Renal cortex interstitium (tissue), 11 donors: ENCODE measurements at regions not wholly inside any gene's neighbourhood (a gene's known extent, or its start where the extent isn't known, plus 50 kb on each side); places are given as distances from the start of the nearest gene placed in this dataset.
"Not testable (repeated sequence)": the region's sequence is repeated elsewhere in the genome, so short reads cannot be mapped to it uniquely, and the experiment has no call there.

Experiments used
- DNase-seq, 11 donors: peaks; one replicate each; pipeline ENCODE4 v3.0.0-alpha.2; 2013; ENCODE audit warnings: low read depth in 9 of 11, low spot score in 4 of 11; ENCODE audit errors: extremely low read depth in 1 of 11

DNA sequence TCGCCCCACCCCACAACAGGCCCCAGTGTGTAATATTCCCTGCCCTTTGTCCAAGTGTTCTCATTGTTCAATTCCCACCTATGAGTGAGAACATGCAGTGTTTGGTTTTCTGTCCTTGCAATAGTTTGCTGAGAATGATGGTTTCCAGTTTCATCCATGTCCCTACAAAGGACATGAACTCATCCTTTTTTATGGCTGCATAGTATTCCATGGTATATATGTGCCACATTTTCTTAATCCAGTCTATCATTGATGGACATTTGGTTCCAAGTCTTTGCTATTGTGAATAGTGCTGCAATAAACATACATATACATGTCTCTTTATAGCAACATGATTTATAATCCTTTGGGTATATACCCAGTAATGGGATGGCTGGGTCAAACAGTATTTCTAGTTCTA lies 132.7 kb downstream of the SNX10 start:
- DNase-seq: not testable (repeated sequence)

DNA sequence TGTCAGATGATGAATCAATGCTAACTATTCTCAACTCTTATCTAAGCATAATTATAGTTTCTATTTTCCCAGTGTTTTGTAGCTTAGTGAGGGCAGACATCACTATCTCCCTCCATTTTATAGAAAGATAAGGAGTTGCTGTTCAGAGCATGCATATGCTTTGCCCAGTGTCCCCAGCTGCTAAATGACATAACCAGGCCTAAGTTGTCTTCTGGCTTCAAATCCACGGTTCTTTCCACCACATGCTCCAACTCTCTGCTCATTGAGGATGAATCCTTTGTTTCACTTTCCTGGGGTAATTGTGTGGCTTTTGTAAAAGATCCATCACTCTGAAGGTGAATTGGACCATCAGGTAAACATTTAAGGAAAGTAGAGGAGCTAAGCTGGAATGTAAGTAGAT lies 134.0 kb downstream of the SNX10 start:
- DNase-seq: no peak

DNA sequence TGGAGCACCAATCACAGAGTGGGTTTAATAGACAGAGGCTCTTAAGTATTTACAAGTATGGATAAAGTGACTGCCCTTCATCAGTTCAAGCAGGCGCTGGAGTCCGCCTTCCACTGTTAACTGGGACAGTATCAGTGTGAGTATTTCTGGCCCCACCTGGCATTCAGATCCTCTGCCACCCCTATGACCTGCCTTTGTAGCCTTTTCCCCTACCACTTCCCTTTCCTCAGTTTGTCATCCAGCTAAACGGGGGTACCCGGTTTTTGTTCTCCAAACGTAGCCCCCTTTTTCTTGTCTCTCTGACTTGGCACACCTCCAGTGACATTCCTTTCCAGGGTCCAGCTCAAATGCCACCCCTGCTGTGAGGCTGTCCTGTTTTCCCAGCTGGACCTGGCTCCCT lies 134.4 kb downstream of the SNX10 start:
- no peak for DNase-seq

- DNase-seq: no peak
These were observed 136.9 kb downstream of the SNX10 start for GRCh38 chr7:26428571-26428970.

- no peak for DNase-seq
These were observed 137.5 kb downstream of the SNX10 start for GRCh38 chr7:26429168-26429567.

DNA sequence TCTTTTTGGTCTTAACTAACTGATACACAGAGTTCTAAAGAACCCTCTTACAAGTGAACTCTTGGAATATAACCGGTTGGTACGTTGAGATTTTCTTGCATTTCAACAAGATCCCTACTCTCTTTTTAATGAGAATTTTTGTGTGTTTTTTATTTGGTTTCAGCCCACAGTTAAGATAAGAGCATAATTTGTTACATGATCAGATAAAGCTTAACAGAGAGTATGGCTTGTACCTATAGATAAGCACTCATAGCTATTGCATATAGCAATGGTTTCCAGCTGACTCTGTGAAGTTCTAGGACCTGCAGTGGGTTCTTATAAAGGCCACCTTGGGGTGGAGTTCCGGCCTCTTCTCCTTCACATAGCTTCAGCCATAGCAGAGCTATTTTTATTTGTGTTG lies 143.3 kb downstream of the SNX10 start:
- DNase-seq: no peak

DNA sequence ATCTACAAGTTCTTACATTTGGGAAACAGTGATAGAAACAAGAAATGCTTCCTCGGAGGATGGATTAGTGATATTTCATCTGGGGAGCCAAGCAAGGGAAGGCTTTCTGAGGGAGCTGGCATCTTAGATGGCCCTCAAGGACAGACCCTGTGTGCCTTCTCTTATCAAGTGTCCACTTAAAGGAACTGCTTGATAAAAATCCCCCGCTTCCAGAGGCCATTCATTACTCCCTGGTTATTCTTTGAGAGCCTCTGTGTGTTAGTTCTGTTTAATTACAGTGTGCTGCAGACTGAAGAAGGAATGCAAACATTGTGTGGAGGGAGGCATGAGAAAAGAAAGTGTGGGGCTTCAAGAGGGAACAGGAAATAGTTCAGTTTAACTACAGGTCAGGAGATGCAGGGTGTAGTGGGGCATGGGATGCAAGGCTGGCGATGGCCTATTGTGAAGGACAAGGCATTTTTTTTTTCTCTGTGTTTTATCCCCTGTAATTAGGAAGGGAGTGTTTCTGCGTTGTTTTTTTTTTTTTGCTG lies 145.4 kb downstream of the SNX10 start:
- no peak for DNase-seq

DNA sequence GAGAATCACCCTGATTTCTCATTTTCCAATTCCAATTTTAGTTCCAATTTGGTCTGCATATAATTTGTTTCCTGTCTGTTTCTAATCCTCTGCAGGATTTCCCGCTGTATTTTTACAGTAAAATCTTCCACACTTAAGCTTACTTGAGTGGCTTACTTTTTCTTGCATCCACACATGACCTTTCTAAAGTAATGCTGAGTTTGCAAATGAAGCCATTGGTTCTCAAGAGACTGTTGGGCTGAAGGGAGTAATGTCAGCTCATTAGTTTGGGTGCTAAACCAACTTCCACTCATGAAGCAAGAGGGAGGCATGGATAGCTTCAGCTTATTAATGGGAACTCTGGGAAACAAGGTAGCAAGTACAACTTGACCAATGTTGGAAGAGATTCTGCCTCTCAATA lies 146.4 kb downstream of the SNX10 start:
- DNase-seq: no peak

GRCh38 chr7:26439521-26440232 lies 148.0 kb downstream of the SNX10 start:
- DNase-seq: no peak

GRCh38 chr7:26440233-26441001 lies 148.8 kb downstream of the SNX10 start:
- DNase-seq: peak in 4 of 11 donors; percentile 53 to 73 (median 56)

DNA sequence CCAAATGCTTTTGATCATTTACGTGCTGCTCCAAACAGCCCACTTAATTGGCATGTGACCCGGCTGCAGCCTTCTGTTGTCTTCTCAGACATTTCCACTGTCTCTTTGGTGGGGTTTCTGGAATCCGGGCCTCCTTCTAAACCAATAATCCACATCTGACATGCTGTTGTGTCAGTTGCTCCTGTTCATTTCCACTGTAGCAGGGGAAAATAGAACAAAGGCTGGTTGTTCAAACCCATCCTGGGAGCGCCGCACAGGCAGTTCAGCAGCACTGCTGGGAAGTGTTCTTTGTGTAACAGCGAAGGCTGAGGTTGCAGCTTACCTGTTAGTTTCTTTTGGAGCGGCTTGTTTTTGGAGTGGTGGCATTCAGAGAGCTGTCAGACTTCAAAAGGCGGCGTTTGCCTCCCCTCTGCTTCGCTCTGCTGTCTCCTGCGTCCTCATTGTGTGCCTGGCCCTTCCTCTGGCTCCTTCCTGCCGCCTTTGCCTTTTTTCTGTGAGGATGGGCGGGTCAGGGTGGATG lies 149.4 kb downstream of the SNX10 start:
- no peak for DNase-seq

DNA sequence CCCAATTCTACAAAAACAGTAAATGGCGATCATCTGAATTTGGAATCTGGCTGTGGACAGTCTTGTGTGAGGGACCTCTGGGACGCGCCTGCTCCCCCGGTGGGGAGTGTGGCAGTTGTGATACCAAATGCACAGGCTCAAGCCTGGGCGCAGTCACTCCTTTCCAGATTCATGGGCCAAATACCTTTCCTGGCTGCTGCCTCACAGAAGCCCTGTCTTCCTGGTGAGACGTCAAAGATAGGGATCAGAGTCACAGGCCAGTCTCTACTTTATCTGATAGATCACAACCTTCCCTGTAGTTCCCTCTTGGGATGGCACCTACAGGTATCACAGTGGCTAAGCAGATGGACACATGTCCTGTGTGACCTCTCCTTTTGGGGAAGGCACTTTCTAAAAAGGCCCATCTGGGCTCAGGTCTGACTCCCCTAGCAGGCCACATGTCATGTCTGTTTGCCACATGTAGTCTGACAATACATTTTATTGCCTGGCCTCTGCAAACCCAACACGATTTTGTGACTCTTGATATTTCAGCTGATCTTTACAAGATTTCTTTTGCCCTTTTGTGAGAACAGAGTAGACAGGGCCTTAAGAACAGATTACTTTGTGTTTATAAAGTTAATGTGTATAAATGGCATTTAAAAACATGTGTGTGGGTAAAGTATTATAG lies 150.1 kb downstream of the SNX10 start:
- DNase-seq: no peak

GRCh38 chr7:26443006-26443405 lies 151.3 kb downstream of the SNX10 start:
- no peak for DNase-seq

DNA sequence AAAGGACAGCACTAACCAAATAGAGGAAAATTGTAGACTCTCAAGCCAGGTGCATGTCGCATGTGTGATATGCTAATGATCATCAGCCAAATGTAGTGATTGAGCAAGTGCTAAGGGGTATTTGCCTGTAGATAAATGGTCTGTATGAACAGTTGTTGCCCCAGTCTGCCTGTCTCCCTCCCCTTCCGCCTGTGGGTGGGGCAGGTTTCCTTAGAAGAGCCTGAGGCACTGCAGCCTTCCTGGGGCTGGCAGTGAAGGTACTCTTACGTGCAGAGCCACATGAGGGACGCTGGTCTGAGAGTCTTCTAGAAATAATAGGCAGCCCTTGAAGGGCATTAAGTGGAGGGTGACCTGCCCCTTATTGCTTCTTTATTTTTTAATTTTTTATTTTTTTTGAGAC lies 152.1 kb downstream of the SNX10 start:
- DNase-seq: no peak

- DNase-seq: no peak
These were observed 152.9 kb downstream of the SNX10 start for GRCh38 chr7:26444555-26444954.

GRCh38 chr7:26447116-26447515 lies 155.5 kb downstream of the SNX10 start:
- DNase-seq: no peak

DNA sequence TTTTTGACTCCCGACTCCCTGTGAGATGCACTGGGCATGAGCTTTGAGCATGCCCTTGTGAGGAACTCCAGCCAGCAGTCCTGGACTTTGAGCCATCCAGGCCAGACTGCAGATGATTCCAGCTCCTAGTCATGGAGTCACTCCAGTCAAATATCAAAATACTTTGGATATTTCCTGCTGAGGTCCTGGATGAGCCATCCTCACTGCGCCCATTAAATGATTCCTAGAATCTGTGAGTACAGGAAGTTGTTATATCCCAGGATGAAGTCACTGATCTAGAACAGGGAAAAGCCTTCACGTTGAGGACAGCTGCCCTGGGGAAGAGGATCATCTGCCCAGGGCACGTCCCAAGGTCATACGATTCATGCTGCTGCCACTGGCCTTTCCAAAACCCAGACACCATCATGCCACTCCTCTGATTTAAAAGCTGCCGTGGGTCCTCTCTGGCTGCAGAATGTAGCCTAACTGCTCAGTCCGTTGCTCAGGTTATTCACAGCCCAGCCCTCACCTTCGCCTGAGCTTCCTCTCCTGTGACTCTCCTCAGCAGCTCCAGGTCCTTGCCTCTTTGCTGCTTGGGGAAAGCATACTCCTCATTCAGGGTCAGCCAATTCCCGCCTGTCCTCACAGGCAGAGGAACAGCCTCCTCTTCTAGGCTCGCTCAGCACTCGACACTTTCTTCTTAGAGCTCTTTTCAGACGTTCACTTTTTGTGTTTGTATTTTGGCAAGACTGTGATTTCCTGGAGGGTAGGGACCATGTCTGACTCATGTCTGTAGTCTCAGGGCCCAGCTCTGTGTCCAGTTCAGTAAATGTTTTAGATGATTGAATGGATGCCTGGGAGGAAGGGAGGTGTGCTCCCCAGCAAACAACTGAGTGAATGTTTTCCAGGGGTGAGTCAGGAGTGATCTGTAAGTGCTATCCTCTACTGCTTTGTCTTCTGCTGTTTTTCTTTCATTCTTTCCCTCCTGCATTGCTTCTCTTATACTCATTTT lies 157.8 kb downstream of the SNX10 start:
- DNase-seq: no peak

- DNase-seq: no peak
These were observed 160.3 kb downstream of the SNX10 start for GRCh38 chr7:26451997-26452396.

DNA sequence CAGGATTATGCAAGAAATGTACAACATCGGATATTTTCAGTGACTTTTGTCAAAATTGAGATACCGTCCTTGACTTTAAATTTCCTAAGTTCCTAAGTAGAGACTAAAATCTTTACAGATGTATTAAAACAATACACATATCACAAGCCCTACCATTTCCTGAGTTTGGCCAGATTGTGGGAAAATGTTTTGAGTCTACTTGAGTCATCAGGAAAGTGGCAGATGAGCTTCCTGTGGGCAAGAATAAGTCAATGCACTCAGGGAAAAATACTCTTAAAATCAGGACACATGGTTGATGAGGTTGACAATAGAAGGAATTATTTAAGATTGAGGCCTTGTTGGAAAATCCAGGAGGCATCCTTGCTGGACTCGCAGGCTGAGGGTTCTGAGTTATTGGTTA lies 162.5 kb downstream of the SNX10 start:
- no peak for DNase-seq
